Neuronal stem cell (in vitro differentiated cells): ENCODE measurements at regions not wholly inside any gene's neighbourhood (a gene's known extent, or its start where the extent isn't known, plus 50 kb on each side); places are given as distances from the start of the nearest gene placed in this dataset.
A peak's percentile ranks its signal among the peaks of the same experiment; 100 is the strongest.

Experiments used
- DNase-seq: peaks from one replicate; pipeline ENCODE4 v3.0.0-alpha.2; 2013; ENCODE audit warnings: low spot score
- H2AFZ ChIP-seq: one replicate; pipeline ENCODE4 v1.6.1; 2013; ENCODE audit warnings: mild to moderate bottlenecking, low read length, inconsistent platforms
- H2AK5ac ChIP-seq: 2 replicates; pipeline ENCODE4 v1.6.1; 2013; ENCODE audit warnings: low read depth, mild to moderate bottlenecking, inconsistent platforms, low read length, moderate library complexity, mixed read lengths
- H2BK120ac ChIP-seq: 2 replicates; pipeline ENCODE4 v1.6.1; 2013; ENCODE audit warnings: low read depth, mild to moderate bottlenecking, inconsistent platforms, low read length, moderate library complexity, mixed read lengths
- H2BK12ac ChIP-seq: one replicate; pipeline ENCODE4 v1.6.1; 2013; ENCODE audit warnings: low read length, inconsistent platforms
- H2BK15ac ChIP-seq: 2 replicates; pipeline ENCODE4 v1.6.1; 2013; ENCODE audit warnings: mild to moderate bottlenecking, low read length, inconsistent platforms, mixed read lengths
- H2BK5ac ChIP-seq: one replicate; pipeline ENCODE4 v1.6.1; 2013; ENCODE audit warnings: inconsistent platforms, mild to moderate bottlenecking, low read length, moderate library complexity
- H3K14ac ChIP-seq: one replicate; pipeline ENCODE4 v1.6.1; 2013; ENCODE audit warnings: low read length, inconsistent platforms
- H3K18ac ChIP-seq: 2 replicates; pipeline ENCODE4 v1.6.1; 2013; ENCODE audit warnings: low read length, inconsistent platforms
- H3K23ac ChIP-seq: 2 replicates; pipeline ENCODE4 v1.6.1; 2013; ENCODE audit warnings: low read depth, mild to moderate bottlenecking, mixed read lengths, low read length, inconsistent platforms; ENCODE audit not compliant: poor library complexity
- H3K27ac ChIP-seq: replicated peaks from 3 replicates; pipeline ENCODE4 v1.5.1; 2013; ENCODE audit warnings: low read length, inconsistent platforms
- H3K27me3 ChIP-seq, 3 experiments: 2 replicates each; pipeline ENCODE4 v1.6.1; 2013; ENCODE audit warnings: low read length in 3 of 3, mild to moderate bottlenecking in 2 of 3, inconsistent platforms in 1 of 3, low read depth in 1 of 3, mixed read lengths in 1 of 3, moderate library complexity in 1 of 3; ENCODE audit not compliant: control insufficient read depth in 3 of 3, insufficient read depth in 3 of 3
- H3K36me3 ChIP-seq, 2 donors: replicated peaks in 1 of 2; 2 replicates each; pipeline ENCODE4 v1.6.1; 2013; ENCODE audit warnings: low read length in 2 of 2; ENCODE audit not compliant: control insufficient read depth in 2 of 2, insufficient read depth in 2 of 2
- H3K4ac ChIP-seq: 2 replicates; pipeline ENCODE4 v1.6.1; 2013; ENCODE audit warnings: inconsistent platforms, mild to moderate bottlenecking, low read length, moderate library complexity
- H3K4me1 ChIP-seq, 2 donors: 1 replicate in 1 of 2; 2 replicates in 1 of 2; pipeline ENCODE4 v1.6.1; 2013; ENCODE audit warnings: low read length in 2 of 2, low read depth in 1 of 2; ENCODE audit not compliant: control insufficient read depth in 2 of 2, insufficient read depth in 1 of 2
- H3K4me2 ChIP-seq: one replicate; pipeline ENCODE4 v1.6.1; 2013; ENCODE audit warnings: mild to moderate bottlenecking, low read length, inconsistent platforms; ENCODE audit not compliant: insufficient read depth, poor library complexity, severe bottlenecking
- H3K4me3 ChIP-seq, 2 donors: 2 replicates each; pipeline ENCODE4 v1.5.1; 2013; ENCODE audit warnings: low read length in 2 of 2, mild to moderate bottlenecking in 2 of 2, inconsistent platforms in 1 of 2, moderate library complexity in 1 of 2
- H3K79me1 ChIP-seq: one replicate; pipeline ENCODE4 v1.6.1; 2013; ENCODE audit warnings: low read depth, mild to moderate bottlenecking, inconsistent platforms, low read length, moderate library complexity
- H3K9ac ChIP-seq: one replicate; pipeline ENCODE4 v1.6.1; 2013; ENCODE audit warnings: mild to moderate bottlenecking, low read depth, low read length, inconsistent platforms; ENCODE audit not compliant: poor library complexity
- H3K9me3 ChIP-seq, 2 donors: replicated peaks in 1 of 2; 2 replicates each; pipeline versions ENCODE3 to v1.6.1; 2013; ENCODE audit warnings: low read length in 2 of 2, mild to moderate bottlenecking in 2 of 2, inconsistent platforms in 1 of 2, low read depth in 1 of 2, mixed read lengths in 1 of 2, moderate library complexity in 1 of 2; ENCODE audit not compliant: control insufficient read depth in 2 of 2, insufficient read depth in 1 of 2
- H4K8ac ChIP-seq: one replicate; pipeline ENCODE4 v1.6.1; 2013; ENCODE audit warnings: low read depth, mild to moderate bottlenecking, inconsistent platforms, low read length, moderate library complexity
- H4K91ac ChIP-seq: one replicate; pipeline ENCODE4 v1.6.1; 2013; ENCODE audit warnings: low read length, low read depth, mild to moderate bottlenecking, inconsistent platforms; ENCODE audit not compliant: poor library complexity
- WGBS, 2 donors: extraction: QIAGEN DNeasy Blood & Tissue Kit; methylation state at CpG; one replicate each; pipeline ENCODE4 v1.1.7; 2013; ENCODE audit warnings: missing lambda C conversion rate in 2 of 2, mixed read lengths in 1 of 2; ENCODE audit not compliant: insufficient read length in 2 of 2, insufficient replicate concordance in 1 of 2; ENCODE audit errors: extremely low coverage in 2 of 2; 5-methylcytosine and 5-hydroxymethylcytosine counted together

GRCh38 chr5:37996918-37997317 lies 157.1 kb upstream of the GDNF start:
- Histone ChIP-seq H4K8ac (no peak overlapping the region), H3K18ac (no peak overlapping the region), H2BK120ac (no peak overlapping the region), H3K4me2 (no peak overlapping the region), H3K4ac (no peak overlapping the region), H2BK15ac (no peak overlapping the region), H3K9ac (no peak overlapping the region), H4K91ac (no peak overlapping the region), H3K27me3 (no peaks in the 10 kb centered on the region), H3K79me1 (no peaks in the 10 kb centered on the region), H3K27ac (no peak overlapping the region), H3K4me3 (no peak overlapping the region), H2AK5ac (no peak overlapping the region), H2BK5ac (no peak overlapping the region), H3K36me3 (no peaks in the 10 kb centered on the region), H3K23ac (no peak overlapping the region), H3K4me1 (no peaks in the 10 kb centered on the region), H3K14ac (no peak overlapping the region), H2AFZ (no peak overlapping the region), H2BK12ac (no peak overlapping the region), H3K9me3 (no peaks in the 10 kb centered on the region)
- no CpG with 5 or more reads among the region's 3 CpGs for whole genome bisulfite sequencing, 2 donors
- no peak for DNase-seq

GRCh38 chr5:37994729-37995128 lies 154.9 kb upstream of the GDNF start:
- DNase-seq, result no peak
- H2BK120ac ChIP-seq, result no peak overlapping the region
- H3K36me3 ChIP-seq, result no peaks in the 10 kb centered on the region
- H3K4me1 ChIP-seq, result peaks cover 2 to 3% of the 10 kb centered on the region in 2 donors
- H2BK15ac ChIP-seq, result no peak overlapping the region
- no peak overlapping the region for H2BK12ac ChIP-seq
- H3K79me1 ChIP-seq, result no peaks in the 10 kb centered on the region
- no peak overlapping the region for H3K14ac ChIP-seq
- no peak overlapping the region for H3K27ac ChIP-seq
- H3K4ac ChIP-seq, result no peak overlapping the region
- H3K4me3 ChIP-seq, result no peak overlapping the region
- no peak overlapping the region for H3K9ac ChIP-seq
- H2AK5ac ChIP-seq, result no peak overlapping the region
- WGBS, 2 donors, result no CpG with 5 or more reads among the region's 1 CpG
- H3K27me3 ChIP-seq, result no peaks in the 10 kb centered on the region
- no peaks in the 10 kb centered on the region for H3K9me3 ChIP-seq
- H3K18ac ChIP-seq, result no peak overlapping the region
- H2BK5ac ChIP-seq, result no peak overlapping the region
- no peak overlapping the region for H3K4me2 ChIP-seq
- H2AFZ ChIP-seq, result no peak overlapping the region
- no peak overlapping the region for H4K8ac ChIP-seq
- no peak overlapping the region for H4K91ac ChIP-seq
- H3K23ac ChIP-seq, result no peak overlapping the region

- no peak overlapping the region for H3K9ac ChIP-seq
- H3K23ac ChIP-seq, result no peak overlapping the region
- H4K91ac ChIP-seq, result no peak overlapping the region
- no peak overlapping the region for H3K4me2 ChIP-seq
- no peaks in the 10 kb centered on the region for H3K27me3 ChIP-seq
- H2BK5ac ChIP-seq, result no peak overlapping the region
- no peak overlapping the region for H3K18ac ChIP-seq
- no peak overlapping the region for H2AK5ac ChIP-seq
- no peak overlapping the region for H2BK12ac ChIP-seq
- no peak overlapping the region for H2BK120ac ChIP-seq
- no peak overlapping the region for H3K27ac ChIP-seq
- no peaks in the 10 kb centered on the region for H3K79me1 ChIP-seq
- H2AFZ ChIP-seq, result peak overlapping the region; percentile 51
- no peak overlapping the region for H2BK15ac ChIP-seq
- no peak overlapping the region for H4K8ac ChIP-seq
- no peaks in the 10 kb centered on the region for H3K36me3 ChIP-seq
- no peak overlapping the region for H3K4ac ChIP-seq
- H3K4me3 ChIP-seq, result no peak overlapping the region
- no peaks in the 10 kb centered on the region for H3K9me3 ChIP-seq
- WGBS, 2 donors, result no CpG with 5 or more reads among the region's 10 CpGs
- no peak overlapping the region for H3K14ac ChIP-seq
- DNase-seq, result no peak
- H3K4me1 ChIP-seq, result peaks cover 2 to 3% of the 10 kb centered on the region in 2 donors
Observed at GRCh38 chr5:37991301-37992299, 151.8 kb upstream of the GDNF start.

GRCh38 chr5:37989884-37990283 lies 150.0 kb upstream of the GDNF start:
- Histone ChIP-seq H3K79me1 (no peaks in the 10 kb centered on the region), H3K36me3 (no peaks in the 10 kb centered on the region), H2BK15ac (no peak overlapping the region), H2BK12ac (no peak overlapping the region), H3K4ac (no peak overlapping the region), H3K14ac (no peak overlapping the region), H2AK5ac (no peak overlapping the region), H2BK5ac (no peak overlapping the region), H3K18ac (no peak overlapping the region), H3K23ac (no peak overlapping the region), H3K4me3 (no peak overlapping the region), H2BK120ac (no peak overlapping the region), H3K9me3 (no peaks in the 10 kb centered on the region), H3K4me2 (no peak overlapping the region), H3K27me3 (no peaks in the 10 kb centered on the region), H3K27ac (no peak overlapping the region), H3K4me1 (peaks cover 2 to 3% of the 10 kb centered on the region in 2 donors), H4K8ac (no peak overlapping the region), H4K91ac (no peak overlapping the region), H2AFZ (no peak overlapping the region), H3K9ac (no peak overlapping the region)
- DNase-seq, result no peak
- WGBS, 2 donors, result 100% methylated on average over 1 of the region's 1 CpG; no CpG with 5 or more reads in 1 of the 2 donors
